A673 (cell line): ENCODE measurements at regions not wholly inside any gene's neighbourhood (a gene's known extent, or its start where the extent isn't known, plus 50 kb on each side); places are given as distances from the start of the nearest gene placed in this dataset.

Source experiments
- EZH2 ChIP-seq: fragments of 200-600 bp; sonication (generic); IDR thresholded peaks from 2 replicates; pipeline ENCODE4 v1.6.1; 2017; ENCODE audit warnings: borderline replicate concordance, low read depth, mild to moderate bottlenecking, mixed read lengths, antibody characterized with exemption, low read length; ENCODE audit not compliant: poor library complexity, severe bottlenecking
- TF ChIP-seq, protein P1 (sequence below): fragments of 300-800, 200-600 bp; sonication (generic); conservative IDR thresholded peaks from 2 replicates; pipeline ENCODE4 v1.5.1; 2017; ENCODE audit warnings: low read depth, mild to moderate bottlenecking, antibody characterized with exemption, low read length, moderate library complexity, mixed read lengths

DNA sequence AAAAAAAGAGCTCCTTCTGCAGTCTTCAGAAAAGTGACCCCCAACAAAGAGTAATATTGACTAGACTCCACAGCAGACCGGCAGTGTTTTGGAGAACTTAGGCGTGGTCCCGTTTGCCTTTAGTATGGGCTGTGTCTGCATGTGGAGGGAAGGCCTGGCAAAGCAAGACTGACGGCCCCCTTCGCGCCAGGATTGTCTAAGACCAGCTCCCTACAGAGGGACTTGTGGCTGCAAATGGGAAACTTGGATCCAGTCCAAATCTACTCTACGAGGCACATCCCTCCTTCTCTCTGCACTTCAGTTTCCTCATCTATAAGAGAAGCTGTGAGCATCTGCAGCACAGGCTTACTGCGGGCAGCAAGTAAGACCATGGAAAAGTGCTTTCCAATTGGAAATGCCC lies 350.0 kb downstream of the ZNF536 start:
- TF ChIP-seq, protein P1, sequence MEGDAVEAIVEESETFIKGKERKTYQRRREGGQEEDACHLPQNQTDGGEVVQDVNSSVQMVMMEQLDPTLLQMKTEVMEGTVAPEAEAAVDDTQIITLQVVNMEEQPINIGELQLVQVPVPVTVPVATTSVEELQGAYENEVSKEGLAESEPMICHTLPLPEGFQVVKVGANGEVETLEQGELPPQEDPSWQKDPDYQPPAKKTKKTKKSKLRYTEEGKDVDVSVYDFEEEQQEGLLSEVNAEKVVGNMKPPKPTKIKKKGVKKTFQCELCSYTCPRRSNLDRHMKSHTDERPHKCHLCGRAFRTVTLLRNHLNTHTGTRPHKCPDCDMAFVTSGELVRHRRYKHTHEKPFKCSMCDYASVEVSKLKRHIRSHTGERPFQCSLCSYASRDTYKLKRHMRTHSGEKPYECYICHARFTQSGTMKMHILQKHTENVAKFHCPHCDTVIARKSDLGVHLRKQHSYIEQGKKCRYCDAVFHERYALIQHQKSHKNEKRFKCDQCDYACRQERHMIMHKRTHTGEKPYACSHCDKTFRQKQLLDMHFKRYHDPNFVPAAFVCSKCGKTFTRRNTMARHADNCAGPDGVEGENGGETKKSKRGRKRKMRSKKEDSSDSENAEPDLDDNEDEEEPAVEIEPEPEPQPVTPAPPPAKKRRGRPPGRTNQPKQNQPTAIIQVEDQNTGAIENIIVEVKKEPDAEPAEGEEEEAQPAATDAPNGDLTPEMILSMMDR: no peak
- no peak for TF ChIP-seq EZH2
